GM21619 (cell line): ENCODE measurements at regions not wholly inside any gene's neighbourhood (a gene's known extent, or its start where the extent isn't known, plus 50 kb on each side); places are given as distances from the start of the nearest gene placed in this dataset.
"Not testable (repeated sequence)": the region's sequence is repeated elsewhere in the genome, so short reads cannot be mapped to it uniquely, and the experiment has no call there.

Experiments used
- ATAC-seq: cut with Tn5 transposase; IDR thresholded peaks from one replicate; pipeline ENCODE4 v1.9.1; 2021; ENCODE audit not compliant: unreplicated experiment

- ATAC-seq: no peak
These were observed 132.7 kb upstream of the DMRT1 start for GRCh38 chr9:708551-709432.

- no peak for ATAC-seq
These were observed 130.3 kb upstream of the DMRT1 start for GRCh38 chr9:710951-711745.

GRCh38 chr9:711761-712553 lies 129.5 kb upstream of the DMRT1 start:
- no peak for ATAC-seq

GRCh38 chr9:712643-713042 lies 128.9 kb upstream of the DMRT1 start:
- ATAC-seq: no peak

GRCh38 chr9:713091-713490 lies 128.4 kb upstream of the DMRT1 start:
- ATAC-seq: no peak

- no peak for ATAC-seq
These were observed 126.8 kb upstream of the DMRT1 start for GRCh38 chr9:714675-715074.

GRCh38 chr9:715300-715699 lies 126.2 kb upstream of the DMRT1 start:
- no peak for ATAC-seq

GRCh38 chr9:715743-716400 lies 125.6 kb upstream of the DMRT1 start:
- ATAC-seq: no peak

GRCh38 chr9:717722-718121 lies 123.8 kb upstream of the DMRT1 start:
- no peak for ATAC-seq

- ATAC-seq: no peak
These were observed 121.1 kb upstream of the DMRT1 start for GRCh38 chr9:720239-720881.

- ATAC-seq: no peak
These were observed 119.0 kb upstream of the DMRT1 start for GRCh38 chr9:722388-722980.

- ATAC-seq: not testable (repeated sequence)
These were observed 117.0 kb upstream of the DMRT1 start for GRCh38 chr9:724461-724860.

- no peak for ATAC-seq
These were observed 115.5 kb upstream of the DMRT1 start for GRCh38 chr9:726005-726404.

GRCh38 chr9:727767-728166 lies 113.7 kb upstream of the DMRT1 start:
- ATAC-seq: no peak

- no peak for ATAC-seq
These were observed 113.0 kb upstream of the DMRT1 start for GRCh38 chr9:728535-728934.

GRCh38 chr9:731474-731873 lies 110.0 kb upstream of the DMRT1 start:
- ATAC-seq: no peak

- no peak for ATAC-seq
These were observed 106.5 kb upstream of the DMRT1 start for GRCh38 chr9:734831-735511.

- no peak for ATAC-seq
These were observed 103.9 kb upstream of the DMRT1 start for GRCh38 chr9:737400-738120.
